IPS-15b (cell line): ENCODE measurements at regions not wholly inside any gene's neighbourhood (a gene's known extent, or its start where the extent isn't known, plus 50 kb on each side); places are given as distances from the start of the nearest gene placed in this dataset.

Source experiments
- H3K27me3 ChIP-seq: one replicate; pipeline ENCODE4 v1.6.1; 2013; ENCODE audit warnings: low read length; ENCODE audit not compliant: control insufficient read depth, insufficient read depth
- H3K36me3 ChIP-seq: one replicate; pipeline ENCODE4 v1.6.1; 2013; ENCODE audit warnings: low read length; ENCODE audit not compliant: control insufficient read depth, insufficient read depth
- H3K4me1 ChIP-seq: one replicate; pipeline ENCODE4 v1.6.1; 2013; ENCODE audit warnings: mild to moderate bottlenecking, low read length; ENCODE audit not compliant: control insufficient read depth, insufficient read depth
- H3K4me3 ChIP-seq: one replicate; pipeline ENCODE4 v1.5.1; 2013; ENCODE audit warnings: low read depth, low read length
- H3K9ac ChIP-seq: one replicate; pipeline ENCODE4 v1.6.1; 2013; ENCODE audit warnings: low read depth, mild to moderate bottlenecking, low read length
- H3K9me3 ChIP-seq: one replicate; pipeline ENCODE4 v1.6.1; 2013; ENCODE audit warnings: mild to moderate bottlenecking, low read length; ENCODE audit not compliant: control insufficient read depth, insufficient read depth

DNA sequence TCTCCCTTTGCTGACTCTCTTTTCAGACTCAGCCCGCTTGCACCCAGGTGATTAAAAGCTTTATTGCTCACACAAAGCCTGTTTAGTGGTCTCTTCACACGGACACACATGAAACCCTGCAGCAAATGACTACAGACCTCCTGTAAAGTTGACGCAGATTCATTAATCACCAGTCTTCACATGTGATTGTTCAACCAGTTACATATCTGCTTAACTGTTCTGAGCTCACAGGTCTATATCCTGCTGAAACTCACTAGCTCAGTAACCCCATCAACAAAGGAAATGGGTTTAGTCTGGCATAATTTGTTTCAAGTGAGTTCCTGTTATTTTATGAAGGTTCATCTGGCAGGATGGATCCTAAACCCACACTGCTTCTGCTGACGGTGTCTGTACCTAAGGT lies 68.4 kb upstream of the GJA8 start:
- H3K9me3 ChIP-seq = no peaks in the 10 kb centered on the region
- H3K4me3 ChIP-seq = no peak overlapping the region
- H3K9ac ChIP-seq = no peak overlapping the region
- no peaks in the 10 kb centered on the region for H3K27me3 ChIP-seq
- peaks cover 36% of the 10 kb centered on the region for H3K4me1 ChIP-seq
- H3K36me3 ChIP-seq = no peaks in the 10 kb centered on the region

DNA sequence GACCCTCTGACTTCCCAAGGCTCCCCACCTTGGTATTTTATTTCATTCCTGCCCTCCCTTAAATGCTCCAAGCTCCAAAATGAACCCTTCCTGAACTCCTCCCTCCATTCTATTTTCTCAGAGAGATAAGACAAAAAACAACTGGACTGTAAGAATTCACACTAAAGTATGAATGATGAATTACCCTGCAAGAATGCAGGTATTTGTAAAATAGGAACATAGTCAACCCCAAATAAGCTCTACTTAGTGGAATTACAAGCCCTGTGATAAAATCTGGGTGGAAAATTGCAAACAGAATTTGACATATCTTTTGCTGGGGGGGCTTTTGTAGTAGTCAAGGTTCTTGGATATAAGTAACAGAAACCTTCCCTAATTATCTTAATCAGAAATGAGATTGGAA lies 67.8 kb upstream of the GJA8 start:
- H3K27me3 ChIP-seq = no peaks in the 10 kb centered on the region
- H3K9me3 ChIP-seq = no peaks in the 10 kb centered on the region
- no peak overlapping the region for H3K9ac ChIP-seq
- no peak overlapping the region for H3K4me3 ChIP-seq
- no peaks in the 10 kb centered on the region for H3K36me3 ChIP-seq
- H3K4me1 ChIP-seq = peaks cover 36% of the 10 kb centered on the region

DNA sequence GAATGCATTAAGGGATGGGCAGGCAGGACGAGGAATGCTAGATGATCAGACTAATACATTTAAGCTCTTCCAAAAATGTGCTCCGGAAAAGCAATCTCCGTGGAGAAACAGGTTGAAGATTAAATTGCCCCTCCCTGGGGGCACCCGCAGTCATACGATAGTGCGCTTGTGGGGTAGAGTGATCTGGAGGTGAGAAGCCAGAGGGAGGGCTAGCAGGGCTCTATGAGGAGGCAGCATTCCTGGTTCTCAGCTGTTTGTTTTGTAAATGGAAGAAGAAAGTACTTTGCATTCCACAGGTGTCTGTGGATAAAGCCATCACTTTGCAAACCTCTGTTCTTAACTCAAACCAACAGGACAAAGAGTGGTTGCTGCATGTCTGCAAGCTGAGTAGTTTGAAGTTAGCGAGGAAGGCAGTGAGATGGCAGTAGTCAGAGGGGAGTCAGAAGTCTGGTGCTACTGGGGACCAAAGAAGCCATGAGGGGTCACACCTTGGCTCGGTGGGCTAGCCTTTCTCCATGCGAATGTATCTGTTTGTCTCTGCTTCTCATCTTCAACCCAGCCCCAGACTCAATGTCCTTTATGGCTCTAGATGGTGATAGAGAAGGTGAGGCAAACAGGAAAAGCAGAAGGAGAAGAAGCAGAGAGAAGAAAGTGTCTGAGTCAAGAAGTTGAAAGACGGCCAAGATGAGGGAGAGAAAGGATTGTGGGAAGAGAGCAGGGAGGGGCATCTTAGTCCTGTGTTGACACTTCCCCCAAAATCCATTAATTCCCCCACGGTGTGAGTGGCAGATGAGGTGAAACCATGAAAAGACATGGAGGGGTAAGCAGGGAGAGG lies 65.2 kb upstream of the GJA8 start:
- H3K4me3 ChIP-seq = no peak overlapping the region
- H3K36me3 ChIP-seq = no peaks in the 10 kb centered on the region
- H3K9me3 ChIP-seq = no peaks in the 10 kb centered on the region
- peaks cover 36% of the 10 kb centered on the region for H3K4me1 ChIP-seq
- H3K9ac ChIP-seq = no peak overlapping the region
- H3K27me3 ChIP-seq = no peaks in the 10 kb centered on the region

DNA sequence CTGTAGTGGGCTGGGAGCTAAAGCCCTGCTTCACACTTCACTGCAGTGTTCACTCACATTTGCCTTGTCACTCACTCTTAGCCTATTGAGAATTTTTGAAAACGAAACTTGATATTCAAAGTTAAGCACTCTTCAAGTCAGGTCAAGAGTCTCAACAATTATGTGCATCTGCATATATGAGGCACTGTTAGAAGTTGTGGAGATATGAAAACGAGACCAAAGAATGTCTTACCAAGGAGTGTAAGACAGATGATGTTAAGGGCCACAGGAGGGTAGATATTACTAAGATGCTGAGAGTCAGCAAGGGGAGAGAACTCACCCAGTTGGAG lies 64.7 kb upstream of the GJA8 start:
- no peaks in the 10 kb centered on the region for H3K27me3 ChIP-seq
- peaks cover 33% of the 10 kb centered on the region for H3K4me1 ChIP-seq
- no peak overlapping the region for H3K9ac ChIP-seq
- H3K4me3 ChIP-seq = no peak overlapping the region
- H3K9me3 ChIP-seq = no peaks in the 10 kb centered on the region
- H3K36me3 ChIP-seq = no peaks in the 10 kb centered on the region

- H3K9me3 ChIP-seq = no peaks in the 10 kb centered on the region
- no peaks in the 10 kb centered on the region for H3K27me3 ChIP-seq
- H3K9ac ChIP-seq = no peak overlapping the region
- H3K4me1 ChIP-seq = peaks cover 15% of the 10 kb centered on the region
- H3K36me3 ChIP-seq = no peaks in the 10 kb centered on the region
- H3K4me3 ChIP-seq = no peak overlapping the region
These were observed 61.7 kb upstream of the GJA8 start for GRCh38 chr1:147840909-147841308.

DNA sequence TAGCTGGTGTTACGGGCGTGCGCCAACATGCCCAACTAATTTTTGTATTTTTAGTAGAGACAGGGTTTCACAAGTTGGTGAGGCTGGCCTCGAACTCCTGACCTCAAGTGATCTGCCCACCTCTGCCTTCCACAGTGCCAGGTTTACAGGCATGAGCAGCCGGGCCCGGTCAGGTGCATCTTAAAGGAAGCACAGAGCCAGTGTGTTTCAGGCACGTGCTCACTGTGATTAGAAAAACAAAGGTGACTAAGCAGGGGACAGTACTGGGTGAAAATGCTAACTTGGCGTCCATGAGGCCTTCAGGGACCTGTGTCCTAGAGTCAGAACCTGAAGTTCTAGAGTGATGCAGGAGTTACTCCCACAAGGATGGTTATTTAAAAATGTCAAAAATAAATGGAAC lies 60.0 kb upstream of the GJA8 start:
- H3K27me3 ChIP-seq = no peaks in the 10 kb centered on the region
- H3K4me1 ChIP-seq = peaks cover 6% of the 10 kb centered on the region
- no peaks in the 10 kb centered on the region for H3K36me3 ChIP-seq
- H3K9me3 ChIP-seq = no peaks in the 10 kb centered on the region
- no peak overlapping the region for H3K9ac ChIP-seq
- H3K4me3 ChIP-seq = no peak overlapping the region

DNA sequence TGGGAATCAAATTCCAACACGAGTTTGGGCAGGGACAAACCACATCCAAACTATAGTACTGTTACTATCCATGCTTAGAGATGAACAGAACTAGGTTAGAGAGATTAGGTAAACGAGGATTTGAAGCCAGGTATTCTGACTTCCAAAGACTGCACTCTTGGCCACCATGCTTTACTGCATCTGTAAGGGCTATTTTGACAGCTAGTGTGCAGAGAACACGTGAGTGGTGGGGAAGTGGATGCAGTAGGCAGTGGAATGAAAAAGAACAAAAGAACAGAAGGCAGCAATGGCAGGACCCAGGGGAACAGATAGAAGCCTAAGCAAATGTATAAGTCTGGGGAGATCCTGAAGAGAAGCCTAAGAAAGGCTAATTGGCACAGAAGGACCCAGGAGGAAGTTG lies 59.1 kb upstream of the GJA8 start:
- Histone ChIP-seq H3K4me1 (no peaks in the 10 kb centered on the region), H3K9me3 (no peaks in the 10 kb centered on the region), H3K36me3 (no peaks in the 10 kb centered on the region), H3K27me3 (no peaks in the 10 kb centered on the region), H3K9ac (no peak overlapping the region), H3K4me3 (no peak overlapping the region)

GRCh38 chr1:147847831-147848230 lies 54.8 kb upstream of the GJA8 start:
- Histone ChIP-seq H3K9ac (no peak overlapping the region), H3K36me3 (no peaks in the 10 kb centered on the region), H3K27me3 (no peaks in the 10 kb centered on the region), H3K4me3 (no peak overlapping the region), H3K4me1 (peaks cover 7% of the 10 kb centered on the region), H3K9me3 (no peaks in the 10 kb centered on the region)

DNA sequence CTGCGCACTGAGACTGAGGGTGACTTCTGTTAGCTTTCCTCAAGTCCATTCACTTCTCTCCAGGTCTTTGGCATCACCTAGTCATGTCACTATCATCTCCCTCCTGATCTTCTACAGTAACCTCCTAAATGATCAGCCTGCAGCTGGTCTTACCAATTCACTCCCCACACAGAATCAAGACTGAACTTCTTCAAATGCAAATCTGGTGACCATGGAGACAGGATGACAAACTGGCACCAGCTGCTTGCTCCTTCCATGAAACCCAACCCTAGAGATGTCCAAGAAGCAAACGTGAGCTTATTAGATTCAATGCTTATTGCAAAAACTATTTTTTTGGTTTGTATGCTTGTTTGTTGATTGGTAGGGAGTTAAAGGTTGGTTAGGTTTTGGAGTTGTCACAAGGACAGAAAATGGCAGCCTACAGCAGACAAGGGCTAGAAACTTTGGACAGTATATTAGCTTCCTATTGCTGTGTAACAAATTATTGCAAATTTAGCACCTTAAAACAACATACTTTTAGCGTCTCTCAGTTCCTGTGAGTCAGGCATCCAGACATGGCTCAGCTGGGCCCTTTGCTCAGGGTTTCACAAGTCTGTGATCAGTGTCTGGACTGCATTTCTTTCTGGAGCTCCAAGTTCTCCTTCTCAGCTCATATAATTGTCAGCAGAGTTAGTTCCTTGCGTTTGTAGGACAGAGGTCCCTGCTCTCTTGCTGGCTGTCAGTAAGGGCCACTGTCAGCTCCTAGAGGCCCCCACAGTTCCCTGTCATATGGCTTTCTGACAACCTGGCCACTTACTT lies 53.3 kb upstream of the GJA8 start:
- Histone ChIP-seq H3K4me3 (no peak overlapping the region), H3K27me3 (no peaks in the 10 kb centered on the region), H3K4me1 (peaks cover 7% of the 10 kb centered on the region), H3K9ac (no peak overlapping the region), H3K9me3 (no peaks in the 10 kb centered on the region), H3K36me3 (no peaks in the 10 kb centered on the region)

DNA sequence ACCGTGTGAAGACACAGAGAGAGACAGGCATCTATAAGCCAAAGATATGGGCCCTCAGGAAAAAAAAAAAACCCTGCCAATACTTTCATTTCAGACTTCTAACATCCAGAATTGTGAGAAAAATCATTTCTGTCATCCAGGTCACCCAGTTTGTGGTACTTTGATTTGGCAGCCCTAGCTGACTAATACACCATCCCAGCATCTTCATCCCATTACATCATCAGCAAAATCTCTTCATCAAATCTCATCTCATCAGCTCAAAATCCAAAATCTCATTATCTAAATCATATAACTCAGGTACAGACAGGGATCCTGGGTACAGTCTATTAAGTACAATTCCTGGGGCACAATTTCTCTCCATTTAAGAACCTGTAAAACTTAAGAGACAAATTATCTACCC lies 51.9 kb upstream of the GJA8 start:
- Histone ChIP-seq H3K27me3 (no peaks in the 10 kb centered on the region), H3K36me3 (no peaks in the 10 kb centered on the region), H3K4me3 (no peak overlapping the region), H3K9ac (no peak overlapping the region), H3K4me1 (peaks cover 7% of the 10 kb centered on the region), H3K9me3 (no peaks in the 10 kb centered on the region)

DNA sequence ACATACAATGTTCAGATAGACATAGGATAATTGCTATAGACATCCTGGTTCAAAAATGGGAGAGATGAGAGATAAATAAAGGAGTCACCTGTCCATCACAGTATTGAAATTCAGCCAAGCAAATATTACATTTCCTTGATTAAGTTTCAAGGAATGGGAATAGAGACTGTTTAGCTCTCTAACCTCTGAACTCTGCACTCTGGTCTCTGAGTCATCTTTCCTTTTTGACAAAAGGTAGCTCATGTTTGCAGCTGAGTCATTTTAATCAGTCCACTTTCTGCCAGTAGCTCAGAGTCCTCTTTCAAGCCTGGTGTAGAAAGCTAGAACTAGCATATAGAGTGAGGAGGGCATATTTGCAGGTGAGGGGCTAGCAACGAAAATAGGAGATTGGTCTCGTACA lies 51.4 kb upstream of the GJA8 start:
- H3K36me3 ChIP-seq = no peaks in the 10 kb centered on the region
- H3K4me3 ChIP-seq = no peak overlapping the region
- H3K27me3 ChIP-seq = no peaks in the 10 kb centered on the region
- no peak overlapping the region for H3K9ac ChIP-seq
- peaks cover 7% of the 10 kb centered on the region for H3K4me1 ChIP-seq
- no peaks in the 10 kb centered on the region for H3K9me3 ChIP-seq

DNA sequence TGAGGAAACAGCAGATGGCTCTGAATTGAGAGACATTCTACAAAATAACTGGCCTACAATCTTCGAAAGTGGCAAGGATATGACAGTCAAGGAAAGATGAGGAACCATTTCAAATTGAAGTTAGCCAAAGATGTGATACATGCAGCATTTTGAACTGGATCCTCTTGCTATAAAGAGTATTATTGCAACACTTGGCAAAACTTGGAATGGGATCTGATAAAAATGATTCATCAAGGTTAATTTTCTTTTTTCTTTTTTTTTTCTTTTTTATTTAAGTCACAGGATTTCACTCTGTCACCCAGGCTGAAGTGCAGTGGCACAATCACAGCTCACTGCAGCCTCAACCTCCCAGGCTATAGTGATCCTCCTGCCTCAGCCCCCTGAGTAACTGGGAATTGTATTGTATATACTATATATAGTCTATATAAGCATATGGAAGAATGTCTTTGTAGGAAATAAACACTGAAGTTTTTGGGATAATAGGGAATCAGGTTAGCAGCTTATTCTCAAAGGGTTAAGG lies 49.8 kb upstream of the GJA8 start:
- Histone ChIP-seq H3K4me3 (no peak overlapping the region), H3K4me1 (peaks cover 7% of the 10 kb centered on the region), H3K9ac (no peak overlapping the region), H3K9me3 (no peaks in the 10 kb centered on the region), H3K36me3 (no peaks in the 10 kb centered on the region), H3K27me3 (no peaks in the 10 kb centered on the region)
